BE2C (cell line): ENCODE measurements at regions not wholly inside any gene's neighbourhood (a gene's known extent, or its start where the extent isn't known, plus 50 kb on each side); places are given as distances from the start of the nearest gene placed in this dataset.
"Not testable (repeated sequence)": the region's sequence is repeated elsewhere in the genome, so short reads cannot be mapped to it uniquely, and the experiment has no call there.

Source experiments
- DNase-seq: peaks from one replicate; pipeline ENCODE4 v3.0.0-alpha.2; 2020
- H3K27me3 ChIP-seq: fragments of 250-450 bp; sonication (Bioruptor Pico); 2 replicates; pipeline ENCODE4 v1.5.1; 2020; ENCODE audit warnings: mild to moderate bottlenecking
- H3K36me3 ChIP-seq: fragments of 250-450 bp; sonication (Bioruptor Pico); 2 replicates; pipeline ENCODE4 v1.5.1; 2020; ENCODE audit warnings: mild to moderate bottlenecking
- H3K4me1 ChIP-seq: fragments of 250-450 bp; sonication (Bioruptor Pico); 2 replicates; pipeline ENCODE4 v1.5.1; 2020
- H3K4me3 ChIP-seq: 2 replicates; pipeline ENCODE4 v1.5.1; 2011; ENCODE audit warnings: low read depth, low read length
- H3K9me3 ChIP-seq: fragments of 250-450 bp; sonication (Bioruptor Pico); 2 replicates; pipeline ENCODE4 v1.5.1; 2020
- CTCF ChIP-seq: IDR thresholded peaks from 2 replicates; pipeline ENCODE4 v1.5.1; 2012; ENCODE audit warnings: mild to moderate bottlenecking, low read depth, low read length

GRCh38 chr12:112682586-112682985 lies 109.0 kb upstream of the RPH3A start:
- no peaks in the 10 kb centered on the region for H3K36me3 ChIP-seq
- H3K27me3 ChIP-seq: no peaks in the 10 kb centered on the region
- no peaks in the 10 kb centered on the region for H3K9me3 ChIP-seq
- no peak overlapping the region for H3K4me3 ChIP-seq
- TF ChIP-seq CTCF: no peak
- no peak for DNase-seq
- H3K4me1 ChIP-seq: peaks cover 16% of the 10 kb centered on the region

- Histone ChIP-seq H3K36me3 (no peaks in the 10 kb centered on the region), H3K27me3 (no peaks in the 10 kb centered on the region), H3K9me3 (no peaks in the 10 kb centered on the region), H3K4me1 (peaks cover 16% of the 10 kb centered on the region), H3K4me3 (no peak overlapping the region)
- no peak for TF ChIP-seq CTCF
- DNase-seq: no peak
Measured at GRCh38 chr12:112684742-112685141, 106.8 kb upstream of the RPH3A start.

- TF ChIP-seq CTCF: no peak
- no peaks in the 10 kb centered on the region for H3K36me3 ChIP-seq
Measured at GRCh38 chr12:112685321-112685720, 106.2 kb upstream of the RPH3A start.

DNA sequence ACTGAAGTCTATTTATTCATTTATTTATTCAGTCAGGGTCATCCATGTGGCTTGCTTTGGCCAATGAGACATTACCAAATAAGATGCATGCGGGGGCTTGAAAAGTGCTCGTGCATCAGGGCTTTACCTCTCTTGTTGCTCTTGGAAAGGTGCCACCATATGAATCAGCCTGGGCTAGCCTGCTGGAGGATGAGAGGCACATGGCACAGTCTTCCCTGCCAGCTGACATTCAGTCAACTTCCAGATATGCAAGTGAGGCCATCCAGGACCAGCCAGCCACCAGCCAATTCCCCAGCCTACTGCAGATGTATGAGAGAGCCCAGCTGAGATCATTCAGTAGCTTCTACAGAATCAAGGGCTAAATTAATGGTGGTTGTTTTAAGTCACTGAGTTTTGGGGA lies 105.2 kb upstream of the RPH3A start:
- Histone ChIP-seq H3K4me1 (peaks cover 16% of the 10 kb centered on the region), H3K4me3 (no peak overlapping the region), H3K27me3 (no peaks in the 10 kb centered on the region), H3K36me3 (no peaks in the 10 kb centered on the region), H3K9me3 (no peaks in the 10 kb centered on the region)
- no peak for TF ChIP-seq CTCF
- DNase-seq: peak; percentile 83

More at GRCh38 chr12:112685321-112685720, 106.2 kb upstream of the RPH3A start:
- no peaks in the 10 kb centered on the region for H3K9me3 ChIP-seq
- no peaks in the 10 kb centered on the region for H3K27me3 ChIP-seq
- no peak overlapping the region for H3K4me3 ChIP-seq
- DNase-seq: peak; percentile 24
- H3K4me1 ChIP-seq: peaks cover 16% of the 10 kb centered on the region

- no peak for TF ChIP-seq CTCF
- Histone ChIP-seq H3K36me3 (no peaks in the 10 kb centered on the region), H3K4me1 (no peaks in the 10 kb centered on the region), H3K27me3 (no peaks in the 10 kb centered on the region), H3K9me3 (no peaks in the 10 kb centered on the region), H3K4me3 (no peak overlapping the region)
- no peak for DNase-seq
Measured at GRCh38 chr12:112694065-112694464, 97.5 kb upstream of the RPH3A start.

DNA sequence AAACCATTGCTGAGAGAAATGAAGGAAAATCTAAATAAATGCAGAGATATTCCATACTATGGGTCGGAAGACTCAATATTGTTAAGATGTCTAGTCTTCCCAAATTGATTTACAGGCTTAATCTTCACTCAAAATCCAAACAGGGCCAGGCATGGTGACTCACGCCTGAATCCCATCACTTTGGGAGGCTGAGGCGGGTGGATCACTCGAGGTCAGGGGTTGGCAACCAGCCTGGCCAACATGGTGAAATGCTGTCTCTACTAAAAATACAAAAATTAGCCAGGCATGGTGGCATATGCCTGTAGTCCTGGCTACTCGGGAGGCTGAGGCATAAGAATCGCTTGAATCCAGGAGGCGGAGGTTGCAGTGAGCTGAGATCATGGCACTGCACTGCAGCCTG lies 94.1 kb upstream of the RPH3A start:
- not testable (repeated sequence) for H3K4me1 ChIP-seq, H3K36me3 ChIP-seq, H3K9me3 ChIP-seq, H3K4me3 ChIP-seq, H3K27me3 ChIP-seq, DNase-seq

- no peak for TF ChIP-seq CTCF
- Histone ChIP-seq H3K4me1 (no peaks in the 10 kb centered on the region), H3K4me3 (no peak overlapping the region), H3K9me3 (no peaks in the 10 kb centered on the region), H3K27me3 (no peaks in the 10 kb centered on the region), H3K36me3 (no peaks in the 10 kb centered on the region)
- peak; percentile 31 for DNase-seq
Measured at GRCh38 chr12:112705037-112705632, 86.4 kb upstream of the RPH3A start.
